Calu3 (cell line): ENCODE measurements at regions not wholly inside any gene's neighbourhood (a gene's known extent, or its start where the extent isn't known, plus 50 kb on each side); places are given as distances from the start of the nearest gene placed in this dataset.

Experiments used
- BruUV-seq: library from RNA; stranded (reverse); fragments of 400-500 nt; replicated peaks from 2 replicates; lab custom pipeline; 2021; lab: Mats Ljungman, UMichigan
- CTCF ChIA-PET: fragments of 300-600 bp; sonication (Branson Sonifier 250); formaldehyde crosslinking; loops from one replicate; lab custom pipeline; 2022; ENCODE audit warnings: antibody characterized with exemption; lab: Charles Lee
- DNase-seq: peaks from one replicate; pipeline ENCODE4 v3.0.0; 2022
- H3K27ac Mint-ChIP-seq: one replicate; pipeline ENCODE4 v1.8.0; 2022; ENCODE audit warnings: mixed read lengths; ENCODE audit not compliant: unreplicated experiment
- H3K27me3 Mint-ChIP-seq: one replicate; pipeline ENCODE4 v1.8.0; 2022; ENCODE audit warnings: mixed read lengths; ENCODE audit not compliant: unreplicated experiment
- H3K36me3 Mint-ChIP-seq: one replicate; pipeline ENCODE4 v1.8.0; 2022; ENCODE audit warnings: mild to moderate bottlenecking, moderate library complexity, mixed read lengths; ENCODE audit not compliant: insufficient read depth, unreplicated experiment
- H3K4me1 Mint-ChIP-seq: one replicate; pipeline ENCODE4 v1.8.0; 2022; ENCODE audit warnings: mild to moderate bottlenecking, low read depth, mixed read lengths; ENCODE audit not compliant: unreplicated experiment
- H3K4me3 Mint-ChIP-seq: one replicate; pipeline ENCODE4 v1.8.0; 2022; ENCODE audit warnings: mild to moderate bottlenecking, low read depth, moderate library complexity, mixed read lengths; ENCODE audit not compliant: unreplicated experiment
- H3K9me3 Mint-ChIP-seq: one replicate; pipeline ENCODE4 v1.8.0; 2022; ENCODE audit warnings: low read depth, mixed read lengths; ENCODE audit not compliant: unreplicated experiment
- CTCF ChIP-seq: fragments of 200-600 bp; IDR thresholded peaks from one replicate; pipeline ENCODE4 v1.8.0; 2022; ENCODE audit warnings: antibody characterized with exemption; ENCODE audit not compliant: unreplicated experiment
- intact Hi-C: fragments of 100-400 bp; cut with micrococcal nuclease; formaldehyde crosslinking; loops from one replicate; pipeline ENCODE4 v1.10.0; 2022; ENCODE audit not compliant: unreplicated experiment

GRCh38 chr3:103803787-103804186 is 1369.0 kb downstream of the ZPLD1 start:
- H3K4me1 Mint-ChIP-seq: no peaks in the 10 kb centered on the region
- no peak overlapping the region for H3K27ac Mint-ChIP-seq
- H3K36me3 Mint-ChIP-seq: no peaks in the 10 kb centered on the region
- intact Hi-C loops: no loop called here
- no peak for TF ChIP-seq CTCF
- H3K27me3 Mint-ChIP-seq: no peaks in the 10 kb centered on the region
- H3K4me3 Mint-ChIP-seq: no peak overlapping the region
- BruUV-seq: no TSS peak
- CTCF ChIA-PET: no interaction called here
- H3K9me3 Mint-ChIP-seq: no peaks in the 10 kb centered on the region
- no peak for DNase-seq

GRCh38 chr3:103810167-103810566 is 1375.4 kb downstream of the ZPLD1 start:
- CTCF ChIA-PET: no interaction called here
- DNase-seq: no peak
- Mint-ChIP-seq H3K9me3 (peaks cover 3% of the 10 kb centered on the region), H3K4me3 (no peak overlapping the region), H3K27me3 (no peaks in the 10 kb centered on the region), H3K36me3 (no peaks in the 10 kb centered on the region), H3K4me1 (no peaks in the 10 kb centered on the region), H3K27ac (no peak overlapping the region)
- no TSS peak for BruUV-seq
- intact Hi-C loops: no loop called here
- TF ChIP-seq CTCF: no peak

DNA sequence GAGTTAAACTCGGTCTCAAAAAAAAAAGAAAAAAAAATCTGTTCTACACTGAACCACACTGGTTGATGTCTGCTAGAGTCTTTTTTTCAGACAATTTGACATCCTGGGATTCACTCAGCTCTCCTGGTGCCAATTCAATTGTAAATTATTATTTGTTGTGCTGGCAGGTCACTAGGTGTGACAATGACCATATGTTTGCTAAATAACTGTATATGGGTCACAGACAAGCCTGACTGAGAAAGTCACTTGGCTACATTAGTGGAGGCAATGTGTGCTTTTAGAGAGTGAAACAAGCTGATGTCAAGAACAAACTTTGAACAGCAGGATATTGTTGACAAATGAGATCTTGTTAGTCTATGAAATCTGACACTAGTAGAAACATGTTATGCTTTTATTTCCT is 1379.1 kb downstream of the ZPLD1 start:
- H3K27ac Mint-ChIP-seq: no peak overlapping the region
- CTCF ChIA-PET: no interaction called here
- TF ChIP-seq CTCF: no peak

GRCh38 chr3:103818398-103818797 is 1383.6 kb downstream of the ZPLD1 start:
- TF ChIP-seq CTCF: no peak
- Mint-ChIP-seq H3K9me3 (no peaks in the 10 kb centered on the region), H3K27me3 (no peaks in the 10 kb centered on the region), H3K4me3 (no peak overlapping the region), H3K27ac (no peak overlapping the region), H3K4me1 (no peaks in the 10 kb centered on the region), H3K36me3 (no peaks in the 10 kb centered on the region)
- intact Hi-C loops: no loop called here
- BruUV-seq: no TSS peak
- no peak for DNase-seq
- CTCF ChIA-PET: no interaction called here

More for the DNA sequence above, 1379.1 kb downstream of the ZPLD1 start:
- Mint-ChIP-seq H3K4me1 (no peaks in the 10 kb centered on the region), H3K9me3 (peaks cover 3% of the 10 kb centered on the region), H3K36me3 (no peaks in the 10 kb centered on the region), H3K4me3 (no peak overlapping the region), H3K27me3 (no peaks in the 10 kb centered on the region)
- no TSS peak for BruUV-seq
- intact Hi-C loops: no loop called here
- DNase-seq: no peak
